ENCODE measurements at regions not wholly inside any gene's neighbourhood (a gene's known extent, or its start where the extent isn't known, plus 50 kb on each side); places are given as distances from the start of the nearest gene placed in this dataset.

DNA sequence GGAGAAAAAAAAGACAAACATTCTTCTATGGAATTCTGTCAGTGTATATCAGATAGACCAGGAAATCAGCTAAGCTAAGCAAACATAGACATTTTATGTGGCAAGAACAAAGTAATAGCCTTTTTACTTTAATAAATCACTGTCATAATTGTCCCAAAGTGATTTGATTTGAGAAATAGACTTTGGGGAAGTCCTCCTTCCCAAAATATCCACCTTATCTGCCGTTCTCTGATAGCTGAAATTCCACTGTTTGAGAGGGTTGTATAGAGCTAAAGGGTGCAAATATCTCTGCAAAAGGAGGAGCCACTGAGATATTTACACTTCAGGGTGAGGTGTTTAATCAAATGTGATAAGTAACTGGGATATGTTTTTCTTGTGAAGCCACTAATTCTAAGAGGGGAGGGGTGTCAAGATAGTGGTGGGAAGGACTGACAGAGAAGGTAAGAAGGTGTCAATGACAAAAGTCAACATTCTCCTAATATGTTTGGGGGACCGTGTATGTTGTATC lies 544.4 kb upstream of the JAG1 start:
- FAIRE-seq (no peak), ATAC-seq (no peak), DNase-seq (ENCODE audit: low read depth, low spot score) (no peak)
- Histone ChIP-seq H3K4me1 (ENCODE audit: control insufficient read depth, insufficient read depth, low read length) (peaks cover 13% of the 10 kb centered on the region), H3K36me3 (ENCODE audit: control insufficient read depth in 2 of 2, insufficient read depth in 2 of 2, low read length in 1 of 2) (no peaks in the 10 kb centered on the region), H2AFZ (ENCODE audit: control insufficient read depth, low read depth, low read length) (no peak overlapping the region), H3K4me3 (no peak overlapping the region), H3K79me2 (ENCODE audit: control insufficient read depth, insufficient read depth, low read length) (no peaks in the 10 kb centered on the region), H3K27ac (ENCODE audit: control insufficient read depth, insufficient read depth) (no peak overlapping the region), H3K9ac (ENCODE audit: control insufficient read depth, insufficient read depth, low read length) (no peak overlapping the region), H4K20me1 (ENCODE audit: control insufficient read depth, insufficient read depth) (no peaks in the 10 kb centered on the region), H3K9me3 (replicated peaks; ENCODE audit: control insufficient read depth, insufficient read depth, low read length) (peaks cover 2% of the 10 kb centered on the region; the same call in 1 of the 3 replicates), H3K27me3 (replicated peaks in 1 of 2; ENCODE audit: control insufficient read depth in 2 of 2, insufficient read depth in 2 of 2, low read length in 1 of 2) (no peaks in the 10 kb centered on the region), H3K4me2 (ENCODE audit: control insufficient read depth, insufficient read depth) (no peak overlapping the region)
- no peak for TF ChIP-seq SRF (IDR thresholded peaks at IDR 0.05; ENCODE audit: low read depth in 2 of 2, low read length in 2 of 2)
- no peak for TF ChIP-seq ASH2L (IDR thresholded peaks at IDR 0.05; ENCODE audit: borderline replicate concordance, low read depth)
- TF ChIP-seq SUPT20H (IDR thresholded peaks at IDR 0.05; ENCODE audit: borderline replicate concordance, control insufficient read depth, low read depth, low read length) = no peak
- no peak for TF ChIP-seq NFIC (IDR thresholded peaks at IDR 0.05; ENCODE audit: low read depth, low read length)
- no peak for TF ChIP-seq POLR2AphosphoS2 (IDR thresholded peaks at IDR 0.05; ENCODE audit: low read depth, low read length)
- TF ChIP-seq TBL1XR1 (IDR thresholded peaks at IDR 0.05; ENCODE audit: low read depth, low read length) = no peak
- no peak for TF ChIP-seq YBX1 (IDR thresholded peaks at IDR 0.05)
- TF ChIP-seq YY1 (IDR thresholded peaks at IDR 0.05; ENCODE audit: low read depth, low read length) = no peak
- TF ChIP-seq PKNOX1 (IDR thresholded peaks at IDR 0.05) = no peak
- no peak for TF ChIP-seq MXI1 (IDR thresholded peaks at IDR 0.05; ENCODE audit: low read depth, low read length)
- TF ChIP-seq CHD1 (IDR thresholded peaks at IDR 0.05; ENCODE audit: low read depth, low read length) = no peak
- WGBS (ENCODE audit: insufficient coverage, insufficient replicate concordance, low lambda C conversion rate, missing lambda C conversion rate) = 13% methylated on average over 2 of the region's 2 CpGs
- CTCF ChIA-PET = interaction anchor here (0.8 to 7.2 kb wide), 8 partner anchors 8 to 665 kb away, joined by 3 to 64 read pairs (median 4); no protein-coding TSS in a partner anchor
- intact Hi-C loops (cut with micrococcal nuclease; ENCODE audit: unreplicated experiment) = no loop called here
- POLR2A ChIA-PET = interaction anchor here (0.6 kb wide), 1 partner anchor 42 kb away, joined by 3 read pairs; no protein-coding TSS in a partner anchor
- in situ Hi-C loops (cut with MboI) = no loop called here
- SMC1A ChIA-PET (ENCODE audit: uncharacterized antibody, unreplicated experiment) = interaction anchor here (0.9 to 11.1 kb wide), 13 partner anchors 9 to 707 kb away, joined by 3 to 87 read pairs (median 5); partner anchors contain the start of gene JAG1
- RAD21 ChIA-PET (ENCODE audit: unreplicated experiment) = interaction anchor here (1.4 to 6.1 kb wide), 6 partner anchors 13 to 740 kb away, joined by 3 to 39 read pairs (median 6); no protein-coding TSS in a partner anchor
- BruUV-seq (replicated peaks) = no TSS peak

Measured in GM12878 (cell line).